ENCODE measurements at regions not wholly inside any gene's neighbourhood (a gene's known extent, or its start where the extent isn't known, plus 50 kb on each side); places are given as distances from the start of the nearest gene placed in this dataset.

- TF ChIP-seq, protein P1, sequence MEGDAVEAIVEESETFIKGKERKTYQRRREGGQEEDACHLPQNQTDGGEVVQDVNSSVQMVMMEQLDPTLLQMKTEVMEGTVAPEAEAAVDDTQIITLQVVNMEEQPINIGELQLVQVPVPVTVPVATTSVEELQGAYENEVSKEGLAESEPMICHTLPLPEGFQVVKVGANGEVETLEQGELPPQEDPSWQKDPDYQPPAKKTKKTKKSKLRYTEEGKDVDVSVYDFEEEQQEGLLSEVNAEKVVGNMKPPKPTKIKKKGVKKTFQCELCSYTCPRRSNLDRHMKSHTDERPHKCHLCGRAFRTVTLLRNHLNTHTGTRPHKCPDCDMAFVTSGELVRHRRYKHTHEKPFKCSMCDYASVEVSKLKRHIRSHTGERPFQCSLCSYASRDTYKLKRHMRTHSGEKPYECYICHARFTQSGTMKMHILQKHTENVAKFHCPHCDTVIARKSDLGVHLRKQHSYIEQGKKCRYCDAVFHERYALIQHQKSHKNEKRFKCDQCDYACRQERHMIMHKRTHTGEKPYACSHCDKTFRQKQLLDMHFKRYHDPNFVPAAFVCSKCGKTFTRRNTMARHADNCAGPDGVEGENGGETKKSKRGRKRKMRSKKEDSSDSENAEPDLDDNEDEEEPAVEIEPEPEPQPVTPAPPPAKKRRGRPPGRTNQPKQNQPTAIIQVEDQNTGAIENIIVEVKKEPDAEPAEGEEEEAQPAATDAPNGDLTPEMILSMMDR (IDR thresholded peaks at IDR 0.05): no peak
- TF ChIP-seq POLR2AphosphoS5 (IDR thresholded peaks at IDR 0.05) (no peak), EP300 (IDR thresholded peaks at IDR 0.05) (no peak)
Measured at GRCh38 chr12:130014485-130014807, 110.6 kb upstream of the TMEM132D start.
